ENCODE measurements at regions not wholly inside any gene's neighbourhood (a gene's known extent, or its start where the extent isn't known, plus 50 kb on each side); places are given as distances from the start of the nearest gene placed in this dataset.
"Not testable (repeated sequence)": the region's sequence is repeated elsewhere in the genome, so short reads cannot be mapped to it uniquely, and the experiment has no call there.

DNA sequence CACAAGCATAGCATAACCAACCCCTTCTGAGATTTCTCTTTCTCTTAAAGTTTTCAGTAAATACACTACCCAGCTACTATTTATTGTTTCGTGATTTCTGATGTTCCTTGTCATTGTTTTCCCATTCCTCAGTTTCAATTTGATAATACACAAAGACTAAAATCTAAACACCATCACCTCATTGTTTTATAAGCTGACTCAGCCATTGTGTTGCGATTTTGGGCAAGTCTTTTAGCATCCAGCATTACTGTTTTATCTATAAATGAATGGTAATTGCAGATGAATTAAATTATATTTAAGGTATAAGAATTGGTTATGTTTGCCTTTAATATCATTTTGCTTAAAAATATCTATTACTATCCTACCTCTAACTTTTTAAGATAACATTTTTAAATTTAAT lies 1308.5 kb downstream of the PLA2G4A start:
- no peak for DNase-seq (ENCODE audit: low spot score)

DNA sequence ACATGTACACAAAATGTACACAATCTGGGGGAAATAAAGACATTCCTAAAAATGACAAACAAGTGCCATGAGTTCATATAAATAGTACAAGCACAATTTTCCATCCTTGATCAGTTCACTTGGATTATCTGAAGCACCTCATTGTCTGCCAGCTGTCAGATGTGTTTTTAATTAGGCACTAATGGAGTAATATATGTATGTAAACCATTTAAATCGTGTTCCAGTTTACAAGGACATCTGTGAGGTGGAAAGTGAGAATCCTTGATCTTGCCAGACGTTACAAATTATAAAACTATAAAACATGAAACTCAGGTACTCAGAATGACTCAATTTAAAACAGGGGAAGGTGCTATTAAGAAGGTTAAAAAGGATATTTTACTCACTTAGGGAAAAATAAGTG lies 1312.2 kb downstream of the PLA2G4A start:
- DNase-seq (ENCODE audit: low spot score): no peak

- no peak for DNase-seq (ENCODE audit: low spot score)
These were observed 1325.4 kb downstream of the PLA2G4A start for GRCh38 chr1:188154196-188154595.

DNA sequence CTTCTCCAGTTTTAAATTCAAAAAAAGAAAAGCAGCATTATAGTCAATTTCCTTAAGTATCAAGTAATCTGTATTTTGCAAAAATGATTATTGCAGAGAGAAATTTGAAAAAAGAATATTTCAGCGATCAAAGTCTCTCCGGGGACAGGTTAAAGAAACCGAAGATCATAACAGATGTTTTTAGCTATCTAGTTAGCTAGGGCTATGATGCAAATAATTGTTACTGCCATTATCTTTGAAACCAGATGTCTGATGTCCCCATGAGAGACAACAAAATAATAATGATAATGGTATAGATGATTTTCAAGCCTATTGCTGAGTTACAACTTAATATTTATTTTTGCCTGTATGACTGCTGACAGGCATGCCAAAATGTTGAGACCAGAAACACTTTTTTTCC lies 1326.0 kb downstream of the PLA2G4A start:
- no peak for DNase-seq (ENCODE audit: low spot score)

GRCh38 chr1:188155261-188155660 lies 1326.5 kb downstream of the PLA2G4A start:
- DNase-seq (ENCODE audit: low spot score): no peak

- DNase-seq (ENCODE audit: low spot score): no peak
These were observed 1335.7 kb downstream of the PLA2G4A start for GRCh38 chr1:188164459-188164858.

DNA sequence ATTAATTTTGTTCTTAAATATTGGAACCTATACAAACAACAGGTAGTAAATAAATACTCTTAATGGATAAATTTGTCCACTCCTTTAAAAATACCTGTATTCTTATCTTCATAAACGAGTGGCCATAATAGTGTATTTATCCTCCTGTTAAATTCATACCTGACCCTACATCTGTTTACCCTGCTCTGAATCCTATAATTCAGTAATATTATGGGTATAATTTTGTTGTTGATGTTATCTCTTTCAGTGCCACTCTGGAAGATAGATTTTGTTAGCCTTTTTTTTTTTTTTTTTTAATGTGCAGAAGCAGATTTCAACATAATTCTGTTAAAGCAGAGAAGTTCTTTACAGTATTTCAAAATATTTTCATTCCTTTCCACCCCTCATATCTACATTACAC lies 1337.9 kb downstream of the PLA2G4A start:
- DNase-seq (ENCODE audit: low spot score): no peak

DNA sequence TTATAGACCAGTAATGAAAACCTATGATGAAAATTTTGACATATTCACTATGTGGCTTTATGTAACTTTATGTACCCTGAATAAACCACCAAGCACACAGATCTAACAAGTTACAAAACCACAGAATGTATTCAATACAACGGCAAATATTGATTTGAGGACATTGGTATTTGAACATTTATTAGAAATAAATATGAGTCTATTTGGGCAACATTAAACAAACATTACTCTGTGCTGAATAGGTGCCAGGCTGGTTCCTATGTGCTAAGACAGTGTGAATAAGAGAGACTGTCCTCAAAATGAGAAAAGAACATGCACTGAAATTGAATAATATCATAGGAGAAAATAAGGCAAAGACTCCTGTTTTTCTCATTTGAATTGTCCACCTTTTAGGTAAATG lies 1341.2 kb downstream of the PLA2G4A start:
- no peak for DNase-seq (ENCODE audit: low spot score)

- no peak for DNase-seq (ENCODE audit: low spot score)
These were observed 1341.7 kb downstream of the PLA2G4A start for GRCh38 chr1:188170411-188170810.

GRCh38 chr1:188170935-188171334 lies 1342.2 kb downstream of the PLA2G4A start:
- no peak for DNase-seq (ENCODE audit: low spot score)

DNA sequence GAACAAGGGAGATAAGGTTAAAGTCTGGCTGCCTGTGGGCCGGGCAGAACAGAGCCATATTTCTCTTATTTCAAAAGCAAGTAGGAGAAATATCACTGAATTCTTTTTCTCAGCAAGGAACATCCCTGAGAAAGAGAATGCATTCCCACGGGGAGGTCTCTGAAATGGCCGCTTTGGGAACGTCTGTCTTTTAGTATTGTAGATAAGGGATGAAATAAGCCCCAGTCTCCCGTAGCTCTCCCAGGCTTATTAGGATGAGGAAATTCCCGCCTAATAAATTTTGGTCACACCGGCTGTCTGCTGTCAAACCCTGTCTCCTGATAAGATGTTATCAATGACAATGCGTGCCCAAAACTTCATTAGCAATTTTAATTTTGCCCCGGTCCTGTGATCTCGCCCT lies 1353.3 kb downstream of the PLA2G4A start:
- not testable (repeated sequence) for DNase-seq (ENCODE audit: low spot score)

GRCh38 chr1:188188317-188188716 lies 1359.6 kb downstream of the PLA2G4A start:
- DNase-seq (ENCODE audit: low spot score): no peak

DNA sequence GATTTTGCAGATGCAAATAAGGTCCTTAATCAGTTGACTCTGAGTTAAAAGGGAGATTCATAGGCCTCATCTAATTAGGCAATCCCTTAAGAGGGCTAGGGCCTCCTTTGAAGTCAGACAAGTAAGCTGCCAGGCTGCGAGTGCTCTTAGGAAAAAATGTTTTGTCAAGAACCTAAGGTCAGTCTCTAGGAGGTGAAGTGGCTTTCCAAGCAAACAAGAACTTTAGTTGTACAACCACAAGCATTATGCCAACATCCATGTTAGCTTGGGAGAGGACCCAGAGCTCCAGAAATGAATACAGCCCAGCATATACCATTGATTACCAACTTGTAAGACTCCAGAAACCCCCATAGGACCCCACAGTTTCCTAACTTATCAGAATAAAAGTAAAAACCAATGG lies 1366.2 kb downstream of the PLA2G4A start:
- DNase-seq (ENCODE audit: low spot score): no peak

DNA sequence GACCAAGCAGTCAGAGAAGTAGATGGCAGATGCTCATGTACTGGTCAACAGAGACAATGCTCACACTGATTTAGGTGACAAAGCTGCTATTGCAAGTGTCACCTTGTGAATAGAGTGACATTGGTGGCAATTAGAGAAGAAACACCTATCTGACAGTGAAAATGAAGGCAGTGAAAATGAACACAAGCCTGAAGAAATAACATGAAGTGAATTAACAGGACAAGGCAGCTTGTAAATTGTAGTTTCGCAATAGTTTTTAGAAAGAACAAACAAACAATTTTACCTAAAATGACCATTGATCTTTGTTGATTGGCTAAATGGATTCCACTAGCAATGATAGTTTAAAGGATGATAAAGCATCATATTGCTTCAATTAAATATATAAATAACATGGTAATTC lies 1389.5 kb downstream of the PLA2G4A start:
- DNase-seq (ENCODE audit: low spot score): no peak

- DNase-seq (ENCODE audit: low spot score): no peak
These were observed 1391.3 kb downstream of the PLA2G4A start for GRCh38 chr1:188220051-188220450.

GRCh38 chr1:188224263-188224662 lies 1395.5 kb downstream of the PLA2G4A start:
- no peak for DNase-seq (ENCODE audit: low spot score)

DNA sequence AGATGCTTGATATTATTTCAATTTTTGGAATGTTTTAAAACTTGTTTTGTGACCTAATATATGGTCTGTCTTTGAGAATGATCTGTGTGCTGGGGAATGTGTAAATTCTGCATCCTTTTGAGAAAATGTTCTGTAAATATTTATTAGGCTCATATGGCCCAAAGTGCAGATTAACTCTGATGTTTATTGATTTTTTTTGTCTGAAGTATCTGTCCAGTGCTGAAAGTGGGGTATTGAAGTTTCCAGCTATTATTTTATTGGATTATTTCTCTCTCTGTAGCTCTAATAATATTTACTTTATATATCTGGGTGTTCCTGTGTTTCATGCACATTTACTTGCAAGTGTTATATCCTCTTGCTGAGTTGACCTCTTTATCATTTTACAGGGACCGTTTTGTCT lies 1397.2 kb downstream of the PLA2G4A start:
- no peak for DNase-seq (ENCODE audit: low spot score)

DNA sequence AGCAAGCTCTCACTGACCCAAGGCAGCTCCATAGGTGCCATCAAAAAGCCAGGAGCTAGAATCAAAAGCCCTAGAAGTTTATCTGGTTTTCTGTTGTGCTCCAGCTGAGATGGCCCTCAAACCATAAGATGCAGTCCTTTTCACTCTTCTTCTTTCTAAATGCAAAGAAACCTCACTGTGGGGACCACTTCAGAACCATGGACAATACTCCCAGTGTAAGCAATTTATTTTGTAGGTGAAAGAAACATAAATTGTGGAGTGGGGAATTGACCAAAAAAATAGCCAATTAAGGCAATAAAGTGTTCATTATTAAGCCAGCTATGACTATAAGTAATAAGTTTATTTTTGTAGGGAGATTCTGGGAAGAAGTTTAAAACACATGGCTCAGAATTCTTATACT lies 1399.9 kb downstream of the PLA2G4A start:
- no peak for DNase-seq (ENCODE audit: low spot score)

- no peak for DNase-seq (ENCODE audit: low spot score)
These were observed 1409.0 kb downstream of the PLA2G4A start for GRCh38 chr1:188237573-188238348.

- DNase-seq (ENCODE audit: low spot score): no peak
These were observed 1412.1 kb downstream of the PLA2G4A start for GRCh38 chr1:188240772-188241406.

DNA sequence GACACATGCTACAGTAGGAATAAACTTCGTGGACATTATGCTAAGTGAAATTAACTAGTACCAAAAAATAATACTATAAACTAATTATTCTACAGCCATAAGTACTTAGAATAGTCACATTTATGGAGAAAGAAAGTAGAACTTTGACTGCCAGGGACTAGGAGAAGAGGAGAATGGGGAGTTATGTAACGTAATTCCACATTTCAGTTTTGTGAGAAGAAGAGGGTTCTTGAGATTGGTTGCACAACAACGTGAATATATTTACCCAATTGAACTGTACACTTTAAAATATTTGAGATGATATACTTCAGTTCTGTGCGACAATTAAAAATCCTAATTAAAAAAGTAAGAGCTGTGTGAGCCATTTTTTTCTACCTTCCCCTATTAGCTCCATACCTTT lies 1412.9 kb downstream of the PLA2G4A start:
- DNase-seq (ENCODE audit: low spot score): no peak

GRCh38 chr1:188243456-188243855 lies 1414.7 kb downstream of the PLA2G4A start:
- DNase-seq (ENCODE audit: low spot score): no peak

- DNase-seq (ENCODE audit: low spot score): no peak
These were observed 1415.9 kb downstream of the PLA2G4A start for GRCh38 chr1:188244681-188245080.

Measured in mesenteric fat pad (tissue), 1 donor.